ENCODE measurements at regions not wholly inside any gene's neighbourhood (a gene's known extent, or its start where the extent isn't known, plus 50 kb on each side); places are given as distances from the start of the nearest gene placed in this dataset.

- Histone ChIP-seq H3K27me3 (no peaks in the 10 kb centered on the region), H3K4me3 (no peak overlapping the region), H3K9me3 (no peaks in the 10 kb centered on the region), H3K36me3 (no peaks in the 10 kb centered on the region), H3K27ac (no peak overlapping the region), H3K4me1 (no peaks in the 10 kb centered on the region)
- TF ChIP-seq POLR2A (IDR thresholded peaks at IDR 0.05), result no peak
- no peak for TF ChIP-seq CTCF (IDR thresholded peaks at IDR 0.05)
- 60 to 74% methylated on average over 2 of the region's 2 CpGs for WGBS, 2 donors
- DNase-seq, result no peak
- intact Hi-C loops (cut with DNase I), result no loop called here
Measured at GRCh38 chr3:147493666-147494065, 84.5 kb downstream of the ZIC1 start.

- Histone ChIP-seq H3K4me3 (no peak overlapping the region), H3K27me3 (no peaks in the 10 kb centered on the region), H3K36me3 (no peaks in the 10 kb centered on the region), H3K27ac (no peak overlapping the region), H3K4me1 (no peaks in the 10 kb centered on the region), H3K9me3 (no peaks in the 10 kb centered on the region)
- 80 to 83% methylated on average over 5 of the region's 5 CpGs for WGBS, 2 donors
- intact Hi-C loops (cut with DNase I), result no loop called here
- DNase-seq, result no peak
- no peak for TF ChIP-seq CTCF (IDR thresholded peaks at IDR 0.05)
- TF ChIP-seq POLR2A (IDR thresholded peaks at IDR 0.05), result no peak
Measured at GRCh38 chr3:147497286-147497685, 88.1 kb downstream of the ZIC1 start.

GRCh38 chr3:147507638-147508286 is 98.6 kb downstream of the ZIC1 start:
- Histone ChIP-seq H3K4me3 (no peak overlapping the region), H3K27ac (no peak overlapping the region), H3K36me3 (no peaks in the 10 kb centered on the region), H3K4me1 (no peaks in the 10 kb centered on the region), H3K27me3 (no peaks in the 10 kb centered on the region), H3K9me3 (no peaks in the 10 kb centered on the region)
- WGBS, 2 donors, result 72 to 79% methylated on average over 3 of the region's 3 CpGs
- no peak for DNase-seq
- intact Hi-C loops (cut with DNase I), result no loop called here
- TF ChIP-seq POLR2A (IDR thresholded peaks at IDR 0.05) (no peak), CTCF (IDR thresholded peaks at IDR 0.05) (no peak)

GRCh38 chr3:147509448-147509847 is 100.3 kb downstream of the ZIC1 start:
- no peak overlapping the region for H3K27ac ChIP-seq
- H3K4me1 ChIP-seq, result no peaks in the 10 kb centered on the region
- 74% methylated on average over 3 of the region's 3 CpGs for WGBS, 2 donors
- H3K9me3 ChIP-seq, result no peaks in the 10 kb centered on the region
- TF ChIP-seq POLR2A (IDR thresholded peaks at IDR 0.05), result no peak
- no peak for TF ChIP-seq CTCF (IDR thresholded peaks at IDR 0.05)
- intact Hi-C loops (cut with DNase I), result no loop called here
- H3K27me3 ChIP-seq, result no peaks in the 10 kb centered on the region
- no peak overlapping the region for H3K4me3 ChIP-seq
- no peak for DNase-seq
- no peaks in the 10 kb centered on the region for H3K36me3 ChIP-seq

GRCh38 chr3:147513785-147514184 is 104.6 kb downstream of the ZIC1 start:
- Histone ChIP-seq H3K27ac (no peak overlapping the region), H3K9me3 (no peaks in the 10 kb centered on the region), H3K4me3 (no peak overlapping the region), H3K4me1 (no peaks in the 10 kb centered on the region), H3K36me3 (no peaks in the 10 kb centered on the region), H3K27me3 (no peaks in the 10 kb centered on the region)
- no peak for TF ChIP-seq POLR2A (IDR thresholded peaks at IDR 0.05)
- no peak for TF ChIP-seq CTCF (IDR thresholded peaks at IDR 0.05)
- intact Hi-C loops (cut with DNase I), result no loop called here
- 70 to 81% methylated on average over 5 of the region's 5 CpGs for WGBS, 2 donors
- no peak for DNase-seq

Measured in esophagus squamous epithelium (tissue), 5 donors.